ENCODE measurements at regions not wholly inside any gene's neighbourhood (a gene's known extent, or its start where the extent isn't known, plus 50 kb on each side); places are given as distances from the start of the nearest gene placed in this dataset.
"Not testable (repeated sequence)": the region's sequence is repeated elsewhere in the genome, so short reads cannot be mapped to it uniquely, and the experiment has no call there.

- peak in 1 of 2 experiments; percentile 35 for DNase-seq
Observed at GRCh38 chr6:80862756-80863155, 756.3 kb downstream of the BCKDHB start.

- no peak for DNase-seq
Observed at GRCh38 chr6:80860107-80860506, 753.6 kb downstream of the BCKDHB start.

GRCh38 chr6:80847973-80848372 lies 741.5 kb downstream of the BCKDHB start:
- not testable (repeated sequence) for DNase-seq

GRCh38 chr6:80832337-80832736 lies 725.9 kb downstream of the BCKDHB start:
- no peak for DNase-seq

GRCh38 chr6:80793411-80793810 lies 686.9 kb downstream of the BCKDHB start:
- DNase-seq = no peak

GRCh38 chr6:80792151-80792550 lies 685.7 kb downstream of the BCKDHB start:
- no peak for DNase-seq

- DNase-seq = peak; percentile 3 to 22
Observed at GRCh38 chr6:80789912-80790570, 683.6 kb downstream of the BCKDHB start.

GRCh38 chr6:80783271-80783670 lies 676.8 kb downstream of the BCKDHB start:
- DNase-seq = not testable (repeated sequence)

GRCh38 chr6:80771941-80772340 lies 665.5 kb downstream of the BCKDHB start:
- no peak for DNase-seq

GRCh38 chr6:80769106-80769505 lies 662.6 kb downstream of the BCKDHB start:
- no peak for DNase-seq

- DNase-seq = peak; percentile 10 to 19
Observed at GRCh38 chr6:80767808-80768207, 661.3 kb downstream of the BCKDHB start.

- DNase-seq = no peak
Observed at GRCh38 chr6:80744213-80744612, 637.7 kb downstream of the BCKDHB start.

GRCh38 chr6:80742481-80742880 lies 636.0 kb downstream of the BCKDHB start:
- peak in 1 of 2 experiments; percentile 61 for DNase-seq

- no peak for DNase-seq
Observed at GRCh38 chr6:80733641-80734040, 627.2 kb downstream of the BCKDHB start.

GRCh38 chr6:80728830-80729229 lies 622.4 kb downstream of the BCKDHB start:
- DNase-seq = no peak

- no peak for DNase-seq
Observed at GRCh38 chr6:80728101-80728750, 621.8 kb downstream of the BCKDHB start.

GRCh38 chr6:80725156-80725930 lies 618.9 kb downstream of the BCKDHB start:
- no peak for DNase-seq

GRCh38 chr6:80720824-80721223 lies 614.4 kb downstream of the BCKDHB start:
- no peak for DNase-seq

- DNase-seq = no peak
Observed at GRCh38 chr6:80714513-80714912, 608.0 kb downstream of the BCKDHB start.

- no peak for DNase-seq
Observed at GRCh38 chr6:80698459-80698858, 592.0 kb downstream of the BCKDHB start.

GRCh38 chr6:80696268-80696667 lies 589.8 kb downstream of the BCKDHB start:
- no peak for DNase-seq

- DNase-seq = peak; percentile 44 to 69
Observed at GRCh38 chr6:80690551-80691131, 584.2 kb downstream of the BCKDHB start.

- DNase-seq = no peak
Observed at GRCh38 chr6:80689716-80690395, 583.4 kb downstream of the BCKDHB start.
